Esophagus squamous epithelium (tissue), 4 donors: ENCODE measurements at regions not wholly inside any gene's neighbourhood (a gene's known extent, or its start where the extent isn't known, plus 50 kb on each side); places are given as distances from the start of the nearest gene placed in this dataset.

Source experiments
- POLR2A ChIP-seq, 4 donors: fragments of 450-650 bp; IDR thresholded peaks; one replicate each; pipeline ENCODE4 v1.6.1; 2017; ENCODE audit warnings: antibody characterized with exemption in 4 of 4, mild to moderate bottlenecking in 4 of 4, moderate library complexity in 3 of 4
- TF ChIP-seq, protein P1 (sequence below), 6 experiments: fragments of 450-650 bp in 4 of 6; fragments of 200-600 bp in 2 of 6; sonication (generic) in 2 of 6; IDR thresholded peaks; one replicate each; pipeline ENCODE4 v1.5.1; 2016 to 2019; ENCODE audit warnings: antibody characterized with exemption in 6 of 6, mild to moderate bottlenecking in 4 of 6, moderate library complexity in 4 of 6

- TF ChIP-seq, protein P1, sequence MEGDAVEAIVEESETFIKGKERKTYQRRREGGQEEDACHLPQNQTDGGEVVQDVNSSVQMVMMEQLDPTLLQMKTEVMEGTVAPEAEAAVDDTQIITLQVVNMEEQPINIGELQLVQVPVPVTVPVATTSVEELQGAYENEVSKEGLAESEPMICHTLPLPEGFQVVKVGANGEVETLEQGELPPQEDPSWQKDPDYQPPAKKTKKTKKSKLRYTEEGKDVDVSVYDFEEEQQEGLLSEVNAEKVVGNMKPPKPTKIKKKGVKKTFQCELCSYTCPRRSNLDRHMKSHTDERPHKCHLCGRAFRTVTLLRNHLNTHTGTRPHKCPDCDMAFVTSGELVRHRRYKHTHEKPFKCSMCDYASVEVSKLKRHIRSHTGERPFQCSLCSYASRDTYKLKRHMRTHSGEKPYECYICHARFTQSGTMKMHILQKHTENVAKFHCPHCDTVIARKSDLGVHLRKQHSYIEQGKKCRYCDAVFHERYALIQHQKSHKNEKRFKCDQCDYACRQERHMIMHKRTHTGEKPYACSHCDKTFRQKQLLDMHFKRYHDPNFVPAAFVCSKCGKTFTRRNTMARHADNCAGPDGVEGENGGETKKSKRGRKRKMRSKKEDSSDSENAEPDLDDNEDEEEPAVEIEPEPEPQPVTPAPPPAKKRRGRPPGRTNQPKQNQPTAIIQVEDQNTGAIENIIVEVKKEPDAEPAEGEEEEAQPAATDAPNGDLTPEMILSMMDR (IDR thresholded peaks at IDR 0.05) = no peak
- no peak for TF ChIP-seq POLR2A (IDR thresholded peaks at IDR 0.05)
Measured at GRCh38 chr12:111171345-111171744, 197.6 kb downstream of the PHETA1 start.
